ENCODE measurements at regions not wholly inside any gene's neighbourhood (a gene's known extent, or its start where the extent isn't known, plus 50 kb on each side); places are given as distances from the start of the nearest gene placed in this dataset.

DNA sequence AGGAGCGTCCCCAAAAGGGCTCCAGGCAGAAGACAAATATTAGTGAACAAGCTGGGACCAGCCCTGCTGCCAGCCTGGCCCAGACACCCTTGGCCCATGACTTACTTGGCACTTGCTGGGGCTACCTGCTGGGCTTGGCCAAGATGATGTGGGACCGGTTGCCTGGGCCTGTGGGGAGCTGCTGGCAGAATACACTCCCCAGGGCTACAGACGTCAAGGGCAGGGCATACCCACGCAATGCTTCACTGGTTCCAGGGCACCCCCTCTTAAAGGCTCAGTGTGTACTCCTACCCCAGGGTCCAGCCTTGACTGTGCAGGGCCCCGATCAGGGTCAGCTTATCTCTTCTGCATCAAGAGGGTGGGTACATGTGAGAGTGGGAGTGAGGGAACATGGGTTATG lies 106.5 kb upstream of the SLC2A1 start:
- no peak for DNase-seq

DNA sequence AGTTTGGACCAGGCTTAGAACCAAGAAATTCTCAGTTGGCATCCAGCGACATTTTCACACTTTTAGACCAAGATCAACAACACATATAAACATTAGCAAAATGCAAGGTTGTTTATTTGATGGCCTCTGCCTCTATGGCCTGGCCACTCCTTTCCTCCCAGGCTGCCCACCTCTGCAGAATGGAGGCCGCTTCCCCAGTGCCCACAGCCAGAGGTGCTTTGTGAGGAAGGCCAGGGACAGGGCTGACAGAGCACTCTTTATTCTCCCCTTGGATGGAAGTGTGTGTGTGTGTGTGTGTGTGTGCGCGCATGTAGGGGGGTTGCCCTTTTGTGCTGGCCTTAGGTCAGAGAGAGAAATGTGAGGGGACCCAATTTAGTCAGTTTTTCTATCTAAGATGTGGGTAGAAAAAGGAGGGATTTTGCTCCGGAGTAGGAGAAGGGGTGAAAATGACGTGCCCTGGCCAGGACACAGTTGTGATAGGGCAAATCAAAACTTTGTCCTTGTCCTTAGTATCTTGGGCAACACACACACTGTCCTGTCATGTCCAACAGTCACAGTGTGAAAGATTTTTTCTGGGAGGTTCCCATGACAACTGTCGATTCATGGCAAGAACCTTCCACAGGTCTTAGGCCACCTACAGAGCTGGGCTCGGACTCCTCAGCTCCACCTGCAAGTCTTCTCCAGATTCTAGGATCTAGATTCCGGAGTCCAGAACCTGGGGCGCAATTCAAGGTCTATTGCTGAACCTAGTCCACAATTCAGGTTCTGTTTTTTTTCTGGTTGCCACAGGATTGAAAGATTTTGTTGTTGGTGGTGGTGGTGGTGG lies 104.9 kb upstream of the SLC2A1 start:
- DNase-seq, result no peak

DNA sequence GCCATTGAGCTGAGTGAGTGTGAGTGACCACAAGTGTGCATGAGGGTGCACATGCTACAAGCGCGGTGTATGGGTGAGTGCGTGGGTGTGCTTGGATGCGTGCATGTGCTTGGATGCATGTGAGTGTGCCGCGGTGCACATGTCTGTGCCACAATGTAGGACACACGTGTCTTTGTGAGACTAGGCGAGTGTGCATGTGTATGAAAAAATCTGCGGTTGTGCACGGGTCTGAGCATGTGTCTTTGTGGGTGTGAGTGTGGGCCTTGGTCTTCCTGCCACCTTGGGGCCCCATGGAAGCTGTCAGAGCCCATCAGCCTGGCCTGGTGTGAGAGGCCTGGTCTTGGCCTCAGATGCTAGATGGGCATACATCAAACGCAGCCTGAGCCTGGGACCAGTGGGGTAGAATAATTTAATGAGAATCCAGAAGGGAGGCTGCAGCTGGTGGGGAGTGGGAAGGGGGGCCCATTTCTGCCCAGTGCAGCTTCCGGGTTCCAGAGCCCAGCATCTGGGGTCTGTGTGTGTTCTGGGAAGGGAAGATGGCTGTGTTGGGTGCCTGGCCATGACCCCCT lies 103.9 kb upstream of the SLC2A1 start:
- no peak for DNase-seq

DNA sequence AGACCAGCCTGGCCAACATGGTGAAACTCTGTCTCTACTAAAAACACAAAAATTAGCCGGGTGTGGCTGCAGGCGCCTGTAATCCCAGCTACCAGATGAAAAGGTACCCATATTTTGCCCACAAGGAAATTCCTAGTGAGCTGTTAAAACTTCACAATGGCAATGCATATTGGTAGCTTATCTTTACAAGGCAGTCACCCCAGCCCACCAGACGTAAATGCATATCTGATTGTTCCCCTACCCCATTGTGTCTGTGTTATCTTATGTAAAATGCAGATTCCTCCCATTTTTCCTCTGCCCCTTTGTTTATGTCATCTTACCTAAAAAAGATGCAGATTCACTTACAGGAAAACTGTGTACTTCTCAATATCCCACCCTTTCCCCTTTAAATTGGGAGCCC lies 103.1 kb upstream of the SLC2A1 start:
- no peak for DNase-seq

DNA sequence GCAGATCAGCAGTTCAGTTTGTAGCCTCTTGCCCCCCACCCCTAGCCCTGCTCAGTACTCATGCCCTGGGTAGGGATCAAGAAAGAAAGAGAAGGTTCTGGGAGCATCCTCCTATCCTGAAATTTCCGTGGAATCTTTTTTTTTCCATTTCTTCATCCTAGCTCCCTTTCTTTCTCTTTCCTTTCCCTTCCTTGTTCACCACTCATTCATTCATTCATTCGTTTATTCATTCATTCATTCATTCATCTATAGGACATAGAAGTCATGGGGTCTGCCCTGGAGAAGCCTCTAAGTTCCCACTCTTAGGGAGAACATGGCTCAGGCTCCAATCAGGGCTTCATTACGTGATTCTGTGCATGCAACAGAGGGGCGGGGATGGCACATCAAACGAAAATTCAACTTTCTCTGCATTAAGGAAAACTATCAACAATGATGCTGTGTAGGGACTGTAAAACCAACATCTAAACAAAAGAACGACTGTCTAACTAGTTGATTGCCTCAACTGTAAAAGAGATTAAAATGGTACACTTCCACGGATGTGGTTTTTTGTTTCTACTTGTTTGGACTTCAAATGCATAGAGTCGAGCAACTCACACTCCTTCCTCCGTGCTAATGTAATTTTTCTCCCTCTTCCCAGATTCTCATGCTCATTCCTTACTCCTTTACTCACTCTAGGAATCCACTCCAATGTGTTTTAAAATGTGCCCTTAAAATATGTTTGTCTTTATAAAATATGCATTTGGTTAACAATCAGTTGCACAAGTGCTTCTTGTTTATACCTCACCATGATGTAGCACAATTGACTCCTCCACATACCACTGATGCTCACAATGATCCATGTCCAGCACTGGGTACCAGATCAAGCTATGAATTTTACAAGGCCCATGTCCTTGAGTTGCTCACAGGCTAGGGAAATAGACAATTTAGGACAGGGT lies 101.2 kb upstream of the SLC2A1 start:
- DNase-seq, result no peak

DNA sequence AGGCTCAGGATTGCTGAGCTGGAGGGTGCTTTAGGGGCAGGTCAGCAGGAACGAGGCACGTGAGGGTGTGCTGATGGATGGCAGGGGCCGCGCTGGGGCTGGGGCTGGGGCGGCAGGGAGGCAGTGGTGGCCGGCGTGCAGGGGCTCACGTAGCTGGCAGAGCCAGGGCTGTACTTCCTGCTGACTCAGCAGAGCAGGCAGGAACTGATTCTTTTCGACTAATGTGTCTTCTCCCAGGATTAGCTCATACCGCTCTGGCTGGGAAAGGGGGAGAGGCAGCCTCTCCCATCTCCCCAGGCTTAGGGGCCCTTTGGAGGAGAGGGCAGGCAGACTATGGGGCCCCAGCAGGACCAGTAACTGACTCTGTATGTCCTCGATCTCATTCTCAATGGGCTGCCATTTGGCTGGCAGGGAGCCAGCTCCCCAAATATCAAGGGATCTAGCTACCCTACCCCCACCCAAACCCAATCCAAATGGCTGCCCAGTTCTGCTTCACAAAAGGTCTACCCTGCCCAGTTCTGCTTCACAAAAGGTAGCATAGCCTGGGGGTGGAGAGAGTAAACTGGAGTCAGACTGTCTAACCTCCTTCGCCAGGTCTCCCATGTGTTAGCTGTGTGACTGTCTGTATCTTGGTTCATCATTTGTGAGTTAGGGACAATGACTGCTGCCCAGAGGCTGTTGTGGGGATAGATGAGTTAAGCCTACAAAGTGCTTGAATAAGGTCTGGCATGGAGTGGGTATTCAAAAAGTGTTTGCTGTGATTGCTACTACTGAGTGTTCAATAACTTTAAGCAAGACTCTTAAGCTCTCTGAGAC lies 100.1 kb upstream of the SLC2A1 start:
- DNase-seq, result peak; percentile 61

DNA sequence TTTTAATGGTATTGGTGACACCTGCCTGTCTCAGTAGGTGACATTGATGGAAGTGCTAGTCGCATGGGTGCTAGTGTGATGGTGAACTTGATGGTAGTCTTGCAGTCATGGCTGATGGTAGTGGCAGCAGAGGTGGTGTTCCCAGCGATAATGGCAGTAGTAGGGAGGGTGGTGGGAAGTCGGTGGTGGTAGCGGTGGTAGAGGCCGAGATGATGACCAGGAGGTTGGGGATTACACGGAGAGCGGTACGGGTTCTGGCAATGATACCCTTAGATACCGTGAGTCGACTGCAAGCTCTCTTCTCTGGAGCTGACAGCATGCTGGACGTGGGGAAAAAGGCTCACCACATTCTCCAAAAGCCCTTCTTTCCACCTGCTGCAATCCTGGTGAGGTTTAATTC lies 99.4 kb upstream of the SLC2A1 start:
- no peak for DNase-seq

DNA sequence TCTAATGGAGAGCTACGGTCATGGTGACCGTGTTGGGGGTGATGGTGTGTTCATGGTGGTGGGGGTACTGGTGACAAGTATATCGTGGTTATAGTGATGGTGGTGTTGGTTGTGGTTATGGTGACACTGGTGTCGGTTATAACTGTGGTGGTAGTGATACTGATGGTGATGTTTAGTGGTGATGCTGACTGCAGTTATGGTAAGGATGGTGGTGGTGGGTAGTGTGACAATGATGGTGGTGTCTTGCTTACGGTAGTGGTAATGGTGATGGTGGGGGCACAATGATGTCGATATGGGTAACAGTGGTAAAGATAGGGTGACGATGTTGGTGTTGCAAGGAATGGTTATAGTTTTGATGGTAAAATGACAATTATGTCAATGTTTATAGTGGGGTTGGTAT lies 98.9 kb upstream of the SLC2A1 start:
- no peak for DNase-seq

DNA sequence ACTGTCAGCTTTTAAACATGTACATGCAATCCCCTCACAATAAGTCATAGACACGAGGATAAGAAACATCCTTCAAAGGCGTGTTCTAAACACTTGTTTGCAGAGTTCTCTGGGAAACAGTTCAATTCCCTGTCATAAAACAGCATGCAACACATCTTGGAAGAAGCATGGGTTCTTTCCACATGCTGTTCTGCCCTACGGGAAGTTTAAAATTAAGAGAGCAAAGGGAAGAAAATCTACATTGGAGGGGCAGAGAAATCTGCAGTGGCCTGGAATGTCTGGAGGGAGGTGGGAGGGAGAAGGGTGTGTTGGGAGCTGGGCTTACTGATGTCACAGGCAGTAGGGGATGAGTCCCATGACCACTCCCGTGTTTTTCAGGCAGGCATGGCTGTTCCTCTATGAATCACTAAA lies 98.3 kb upstream of the SLC2A1 start:
- no peak for DNase-seq

DNA sequence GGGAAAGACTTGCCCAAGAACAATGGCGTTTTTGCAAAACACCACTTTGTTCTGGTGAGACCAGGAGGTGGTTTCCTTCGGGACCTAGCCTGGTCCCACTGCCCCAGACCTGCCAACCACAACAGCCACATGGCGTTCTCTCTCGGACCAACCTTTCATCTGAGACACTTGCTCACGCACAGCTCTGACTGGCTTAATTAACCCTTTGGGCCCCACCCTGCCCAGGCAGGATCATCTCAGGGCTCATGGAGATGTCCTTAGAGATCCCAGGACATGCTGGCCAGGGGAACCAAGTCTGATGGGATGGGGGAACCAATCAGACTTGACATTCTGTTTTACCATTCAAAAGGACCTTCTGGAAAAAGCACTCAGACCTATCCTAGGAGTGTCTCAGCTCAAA lies 97.8 kb upstream of the SLC2A1 start:
- DNase-seq, result no peak

DNA sequence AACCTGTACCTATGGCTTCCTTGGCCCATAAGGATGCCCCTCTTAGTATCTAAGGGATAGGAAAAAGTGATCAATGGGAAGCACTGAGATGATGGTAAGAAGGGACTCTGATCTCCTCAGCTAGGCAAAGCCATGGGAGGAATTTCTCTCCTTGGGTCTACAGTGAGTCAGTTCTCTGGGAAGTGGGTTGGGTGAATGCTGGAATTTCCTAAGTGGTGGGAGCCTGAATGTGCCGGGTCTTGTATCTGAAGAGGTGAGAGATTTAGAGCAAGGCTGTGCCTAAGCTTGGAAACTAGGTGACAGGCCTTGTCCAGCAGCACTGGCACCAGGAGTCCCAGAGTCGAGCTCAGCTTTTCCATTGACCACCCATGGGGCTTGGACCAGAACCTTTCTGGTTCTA lies 96.3 kb upstream of the SLC2A1 start:
- no peak for DNase-seq

DNA sequence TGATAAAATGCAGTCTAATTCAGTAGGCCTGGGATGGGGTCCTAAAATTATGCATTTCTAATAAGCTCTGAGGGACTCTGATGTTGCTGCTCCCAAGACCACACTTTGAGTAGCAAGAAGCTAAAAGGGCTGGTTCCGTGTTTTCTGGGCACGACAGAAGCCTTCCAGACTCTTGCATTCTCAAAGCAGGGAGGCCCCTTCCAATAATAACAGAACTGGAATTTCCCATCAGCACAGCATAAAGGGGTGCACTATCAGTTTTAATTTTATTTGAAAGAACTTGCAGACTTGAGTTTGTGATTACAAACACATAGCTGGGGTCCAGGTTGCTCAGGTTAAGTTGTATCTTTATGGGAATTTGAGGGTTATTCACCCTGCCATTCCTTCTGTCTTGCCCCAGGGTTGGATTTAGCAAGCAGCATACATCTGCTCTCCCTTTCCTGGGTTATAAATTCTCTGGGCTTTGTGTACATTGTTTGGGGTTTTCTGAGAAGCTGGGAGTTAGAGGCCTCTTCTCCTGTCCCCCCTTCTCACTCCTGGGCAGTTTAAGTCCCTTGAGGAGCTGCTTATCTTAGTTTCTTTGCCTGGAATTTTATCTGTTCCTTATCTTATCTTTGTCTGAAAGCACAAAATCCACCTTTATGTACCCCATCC lies 94.2 kb upstream of the SLC2A1 start:
- DNase-seq, result no peak

DNA sequence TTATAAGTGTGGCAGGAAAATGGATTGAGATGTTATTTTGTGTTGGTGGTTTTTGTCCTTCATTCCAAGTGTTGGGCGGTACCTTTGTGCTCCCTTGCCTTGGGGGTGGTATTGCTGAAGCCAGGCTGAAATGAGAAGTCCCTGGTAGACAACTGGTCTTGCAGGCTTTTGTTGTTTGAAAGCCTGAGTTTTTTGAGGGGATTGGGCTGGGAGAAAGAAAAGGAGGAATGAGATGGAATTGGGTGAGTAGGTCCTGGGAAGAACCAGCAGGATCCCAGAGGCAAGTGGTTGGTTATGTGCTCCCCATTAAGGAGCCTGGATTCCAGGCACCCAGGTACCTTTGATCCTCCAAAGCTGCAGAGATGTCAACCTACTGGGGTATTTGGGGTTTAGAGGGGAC lies 93.7 kb upstream of the SLC2A1 start:
- no peak for DNase-seq

DNA sequence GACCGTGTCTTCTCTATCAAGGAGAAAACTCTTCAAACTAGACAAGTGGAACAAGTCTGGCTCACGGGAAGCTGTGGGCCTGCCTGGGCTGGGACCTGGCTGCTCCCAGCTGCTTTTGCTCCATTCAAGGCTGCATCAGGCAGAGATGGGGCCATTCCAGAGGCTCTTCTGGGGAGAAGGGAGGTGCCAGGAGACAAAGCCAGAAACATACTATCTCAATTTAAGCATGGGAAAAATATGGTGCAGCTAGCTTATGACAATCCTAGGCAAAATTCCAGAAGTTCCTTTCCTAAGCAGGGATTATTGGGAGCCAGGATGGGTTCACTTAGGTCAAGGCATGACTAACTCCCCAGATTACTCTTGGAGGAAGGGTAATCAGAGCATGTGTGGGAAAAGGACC lies 90.8 kb upstream of the SLC2A1 start:
- no peak for DNase-seq

DNA sequence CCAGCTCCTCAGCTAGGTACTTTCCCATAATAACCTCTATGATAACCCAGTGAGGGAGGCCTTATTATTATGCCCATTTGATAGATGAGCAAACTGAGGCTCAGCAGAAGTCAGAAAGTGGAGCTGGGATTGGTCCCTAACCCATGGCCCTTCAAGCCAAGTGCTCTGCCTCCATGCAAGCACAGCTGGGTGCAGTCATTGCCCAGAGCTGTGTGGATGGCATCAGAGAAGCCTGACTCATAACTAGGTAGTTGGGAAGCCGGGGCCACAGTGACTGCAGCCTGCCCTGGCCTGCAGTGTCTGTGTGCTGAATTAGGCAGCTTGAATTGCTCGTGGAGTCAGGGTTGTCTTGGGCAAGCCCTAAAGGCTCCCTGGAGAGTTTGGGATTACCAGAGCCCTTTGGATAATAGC lies 89.9 kb upstream of the SLC2A1 start:
- DNase-seq, result no peak

DNA sequence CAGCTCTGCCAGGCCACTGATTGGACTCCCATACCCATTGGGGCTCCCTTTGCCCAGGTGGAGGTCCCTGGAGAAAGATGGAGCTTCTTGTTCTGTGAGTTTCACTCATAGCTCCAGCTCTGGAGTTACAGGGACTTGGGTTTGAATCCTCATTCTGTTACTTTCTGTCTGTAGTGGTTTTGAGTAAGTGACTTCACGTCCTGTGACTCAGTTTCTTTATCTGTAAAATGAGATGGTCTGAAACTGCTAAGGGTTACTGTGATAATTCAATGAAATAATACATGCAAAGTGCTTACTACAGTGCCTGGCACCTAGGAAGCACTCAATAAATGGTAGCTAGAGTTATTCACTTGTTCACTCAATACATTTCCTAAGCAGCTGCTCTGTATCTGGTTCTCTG lies 88.5 kb upstream of the SLC2A1 start:
- DNase-seq, result no peak

DNA sequence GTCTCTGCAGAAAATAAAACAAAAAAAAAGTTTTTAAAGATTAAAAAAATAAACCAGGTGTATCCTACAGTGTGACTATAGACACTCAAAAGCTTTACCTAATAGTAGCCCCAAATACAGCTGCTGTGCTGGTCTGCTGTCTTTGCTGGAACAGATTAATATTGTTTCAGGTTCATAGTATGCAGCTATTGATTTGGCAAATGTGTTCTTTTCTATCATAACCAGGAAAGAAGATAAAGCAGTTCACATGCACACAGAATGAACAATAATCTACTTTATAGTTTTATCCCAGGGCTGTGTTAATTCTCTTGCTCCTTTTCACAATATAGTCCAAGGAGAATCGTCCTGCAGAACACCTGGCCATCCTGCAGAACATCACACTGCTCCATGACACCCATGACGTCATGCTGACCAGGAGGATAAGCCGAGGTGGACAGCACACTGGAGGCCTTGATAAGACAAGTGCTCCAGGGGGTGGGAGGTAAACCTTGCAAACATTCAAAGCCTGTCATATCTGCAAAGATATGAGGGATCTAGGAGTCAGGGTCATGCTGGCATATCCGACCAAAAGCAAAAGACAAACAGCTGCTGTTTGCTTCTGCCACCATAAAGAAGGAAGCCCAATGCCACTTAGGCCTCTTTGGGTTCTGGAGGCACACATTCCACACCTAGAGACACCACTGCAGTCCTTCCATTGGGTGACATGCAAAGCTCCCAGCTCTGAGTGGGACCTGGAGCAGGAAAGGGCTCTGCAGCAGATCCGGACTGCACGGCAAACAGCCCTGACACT lies 86.1 kb upstream of the SLC2A1 start:
- no peak for DNase-seq

DNA sequence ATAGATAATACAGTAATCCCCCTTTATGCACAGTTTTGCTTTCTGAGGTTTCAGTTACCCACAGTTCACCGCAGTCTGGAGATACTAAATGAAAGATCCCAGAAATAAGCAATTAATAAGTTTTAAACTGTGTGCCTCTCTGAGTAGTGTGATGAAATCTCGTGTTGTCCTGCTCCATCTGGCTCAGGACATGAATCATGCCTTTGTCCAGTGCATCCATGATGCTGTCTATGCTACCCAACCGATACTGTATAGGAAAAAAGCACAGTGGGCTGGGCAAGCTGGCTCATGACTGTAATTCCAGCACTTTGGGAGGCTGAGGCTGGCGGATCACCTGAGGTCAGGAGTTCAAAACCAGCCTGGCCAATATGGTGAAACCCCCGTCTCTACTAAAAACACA lies 85.0 kb upstream of the SLC2A1 start:
- no peak for DNase-seq

DNA sequence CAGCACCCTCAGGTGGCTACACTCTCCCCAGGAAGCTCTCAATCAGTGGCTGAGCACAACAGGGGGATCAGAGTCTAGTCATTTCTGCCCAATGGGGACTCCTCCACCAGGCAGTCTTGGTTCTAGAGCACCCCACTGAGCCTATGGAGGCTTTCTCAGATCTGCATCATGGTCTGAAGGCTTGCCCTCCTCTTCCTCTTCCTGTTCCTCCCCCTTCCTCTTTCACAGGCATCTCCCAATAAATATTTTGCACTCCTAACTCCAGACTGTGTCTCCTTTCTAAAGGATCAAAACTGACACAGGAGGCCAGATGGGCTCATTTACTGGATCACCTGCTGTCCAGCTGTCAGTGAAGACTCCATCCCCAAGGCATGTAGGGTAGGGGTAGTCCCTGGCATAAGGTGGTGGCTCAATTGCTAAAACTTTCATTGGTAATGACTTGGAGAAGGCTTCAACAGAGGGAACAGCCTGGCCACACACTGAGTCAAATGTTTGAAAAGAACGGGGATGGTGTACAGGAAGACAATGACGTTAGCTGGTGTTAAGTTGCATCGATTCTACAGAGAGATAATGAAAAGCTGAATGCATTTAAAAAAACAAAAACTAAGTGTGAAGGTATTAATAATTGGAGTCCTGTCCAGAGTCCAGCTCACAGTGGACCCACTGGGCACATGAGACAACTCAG lies 84.2 kb upstream of the SLC2A1 start:
- no peak for DNase-seq

DNA sequence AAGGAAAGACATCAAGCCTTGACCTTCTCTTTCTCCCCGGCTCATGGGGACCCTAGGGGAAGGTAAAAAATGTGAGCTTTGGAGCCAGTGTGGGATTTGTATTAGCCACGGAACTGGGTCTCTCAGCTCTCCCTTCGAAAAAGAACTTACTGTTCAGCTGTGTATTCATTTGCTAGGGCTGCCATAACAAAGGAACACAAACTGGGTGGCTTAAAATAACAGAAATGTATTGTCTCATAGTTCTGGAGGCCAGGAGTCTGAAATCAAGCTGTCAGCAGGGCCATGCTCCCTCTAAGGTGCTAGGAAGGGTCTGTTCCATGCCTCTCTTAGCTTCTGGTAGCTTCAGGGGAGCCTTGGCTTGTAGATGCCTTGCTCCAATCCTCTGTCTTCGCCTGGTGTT lies 83.5 kb upstream of the SLC2A1 start:
- DNase-seq, result no peak

DNA sequence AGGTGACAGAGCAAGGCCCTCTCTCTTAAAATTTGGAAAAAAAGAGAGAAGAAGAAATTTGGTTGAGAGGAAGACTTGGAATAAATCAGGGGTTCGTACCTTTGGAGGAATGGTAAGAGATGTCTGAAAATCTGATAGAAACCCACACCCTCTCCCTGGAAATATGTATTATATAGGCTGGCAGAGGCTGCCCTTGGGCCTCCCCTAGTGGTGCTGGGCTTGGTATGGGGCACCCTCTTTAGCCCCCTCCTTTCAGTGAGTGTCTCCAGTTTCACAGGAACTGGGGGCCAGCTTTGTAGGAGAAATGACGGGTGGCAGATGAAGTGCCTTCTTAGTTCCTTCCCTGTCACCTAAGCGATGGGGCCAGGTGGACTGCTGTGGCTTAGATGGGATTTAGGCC lies 82.9 kb upstream of the SLC2A1 start:
- DNase-seq, result no peak
